ENCODE measurements at regions not wholly inside any gene's neighbourhood (a gene's known extent, or its start where the extent isn't known, plus 50 kb on each side); places are given as distances from the start of the nearest gene placed in this dataset.

DNA sequence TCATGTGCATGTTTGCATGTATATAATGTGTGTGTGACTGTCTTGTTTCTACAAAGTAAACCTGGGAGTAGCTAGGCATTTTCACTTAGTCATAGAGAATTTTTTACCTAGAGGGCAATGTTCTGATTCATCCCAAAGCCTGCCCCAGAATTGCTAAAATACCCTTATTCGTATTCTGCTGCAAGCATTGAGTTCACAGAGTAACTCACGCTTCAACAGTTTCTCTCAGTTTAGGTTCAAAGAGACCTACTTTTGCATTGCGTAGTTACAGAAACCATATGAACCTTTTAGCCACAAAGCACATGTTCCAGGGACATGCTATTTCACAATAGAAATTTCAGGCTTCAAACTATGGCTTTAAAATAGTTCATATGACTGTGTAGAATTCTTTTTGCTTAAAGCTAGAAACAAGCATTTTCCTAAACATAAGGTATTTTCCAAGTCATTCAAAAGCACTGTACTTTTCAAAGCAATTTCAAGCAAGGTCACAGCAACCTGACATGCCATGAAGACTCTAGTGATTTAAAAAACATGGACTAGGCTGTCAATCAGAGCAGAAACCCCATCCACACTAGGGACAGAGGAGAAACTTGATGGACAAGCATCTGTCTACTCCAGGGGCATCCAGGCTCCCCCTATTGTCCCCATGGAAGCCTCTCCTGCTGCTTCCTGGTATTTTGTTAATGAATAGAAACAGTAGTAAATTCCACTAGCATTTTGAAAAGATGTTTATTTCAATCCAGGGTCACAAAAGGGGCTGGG lies 81.5 kb upstream of the MAPK10 start:
- no peak for DNase-seq (ENCODE audit: extremely low read depth, low read depth)
- TF ChIP-seq, protein P1, sequence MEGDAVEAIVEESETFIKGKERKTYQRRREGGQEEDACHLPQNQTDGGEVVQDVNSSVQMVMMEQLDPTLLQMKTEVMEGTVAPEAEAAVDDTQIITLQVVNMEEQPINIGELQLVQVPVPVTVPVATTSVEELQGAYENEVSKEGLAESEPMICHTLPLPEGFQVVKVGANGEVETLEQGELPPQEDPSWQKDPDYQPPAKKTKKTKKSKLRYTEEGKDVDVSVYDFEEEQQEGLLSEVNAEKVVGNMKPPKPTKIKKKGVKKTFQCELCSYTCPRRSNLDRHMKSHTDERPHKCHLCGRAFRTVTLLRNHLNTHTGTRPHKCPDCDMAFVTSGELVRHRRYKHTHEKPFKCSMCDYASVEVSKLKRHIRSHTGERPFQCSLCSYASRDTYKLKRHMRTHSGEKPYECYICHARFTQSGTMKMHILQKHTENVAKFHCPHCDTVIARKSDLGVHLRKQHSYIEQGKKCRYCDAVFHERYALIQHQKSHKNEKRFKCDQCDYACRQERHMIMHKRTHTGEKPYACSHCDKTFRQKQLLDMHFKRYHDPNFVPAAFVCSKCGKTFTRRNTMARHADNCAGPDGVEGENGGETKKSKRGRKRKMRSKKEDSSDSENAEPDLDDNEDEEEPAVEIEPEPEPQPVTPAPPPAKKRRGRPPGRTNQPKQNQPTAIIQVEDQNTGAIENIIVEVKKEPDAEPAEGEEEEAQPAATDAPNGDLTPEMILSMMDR (IDR thresholded peaks at IDR 0.05; ENCODE audit: low read depth, low read length, missing control alignments) = no peak
- H3K4me3 ChIP-seq (replicated peaks; ENCODE audit: low read depth, low read length) = no peak overlapping the region

DNA sequence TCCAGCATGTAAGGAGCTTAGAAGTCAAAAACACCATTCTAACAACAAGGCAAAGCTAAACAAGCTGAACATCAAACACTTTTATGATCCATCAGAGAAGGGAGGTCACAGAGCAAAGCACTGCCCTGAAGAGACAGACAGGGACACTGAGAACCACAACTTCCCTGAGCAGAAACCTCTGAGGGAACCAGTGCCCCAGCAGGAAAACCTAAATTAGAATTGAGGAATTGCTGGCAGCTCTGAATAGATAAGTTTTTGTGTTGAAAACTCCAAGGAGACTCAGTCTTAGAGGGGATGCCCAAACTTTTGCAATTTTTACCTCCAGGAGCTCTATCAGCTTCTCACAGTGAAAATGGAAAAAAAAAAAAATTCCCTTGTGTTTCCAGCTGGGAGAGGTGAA lies 83.0 kb upstream of the MAPK10 start:
- H3K4me3 ChIP-seq (replicated peaks; ENCODE audit: low read depth, low read length) = no peak overlapping the region
- DNase-seq (ENCODE audit: extremely low read depth, low read depth) = no peak
- TF ChIP-seq, protein P1 (IDR thresholded peaks at IDR 0.05; ENCODE audit: low read depth, low read length, missing control alignments) = no peak

DNA sequence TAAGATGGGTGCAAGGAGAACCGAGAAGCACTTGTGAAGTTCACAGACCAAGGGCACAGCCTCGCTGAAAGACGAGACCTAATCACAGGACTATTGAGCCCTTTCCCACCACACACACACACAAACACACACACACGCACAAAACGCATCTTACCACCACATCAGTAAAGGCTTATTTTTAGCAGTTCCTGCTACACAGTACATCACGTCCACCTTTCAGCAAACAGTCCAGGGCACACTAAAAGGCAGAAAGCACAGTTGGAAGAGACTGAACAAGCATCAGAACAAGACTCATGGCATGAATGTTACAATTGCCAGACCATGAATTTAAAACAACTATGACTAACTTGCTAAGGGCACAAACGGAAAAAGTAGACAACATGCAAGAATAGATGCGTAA lies 83.6 kb upstream of the MAPK10 start:
- TF ChIP-seq, protein P1 (IDR thresholded peaks at IDR 0.05; ENCODE audit: low read depth, low read length, missing control alignments) = no peak
- no peak for DNase-seq (ENCODE audit: extremely low read depth, low read depth)
- no peak overlapping the region for H3K4me3 ChIP-seq (replicated peaks; ENCODE audit: low read depth, low read length)

DNA sequence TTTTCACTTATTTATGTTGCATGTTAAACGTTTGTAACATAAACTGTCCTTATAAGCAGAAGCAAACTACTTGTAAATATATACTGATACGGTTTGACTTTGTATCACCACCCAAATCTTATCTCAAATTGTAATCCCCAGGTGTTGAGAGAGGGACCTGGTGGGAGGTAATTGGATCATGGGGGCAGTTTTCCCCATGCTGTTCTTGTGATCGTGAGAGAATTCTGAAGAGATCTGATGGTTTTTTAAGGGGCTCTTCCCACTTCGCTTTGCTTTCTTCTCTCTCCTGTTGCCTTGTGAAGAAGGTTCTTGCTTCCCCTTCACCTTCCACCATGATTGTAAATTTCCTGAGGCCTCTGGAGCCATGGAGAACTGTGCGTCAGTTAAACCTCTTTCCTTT lies 87.1 kb upstream of the MAPK10 start:
- TF ChIP-seq, protein P1 (IDR thresholded peaks at IDR 0.05; ENCODE audit: low read depth, low read length, missing control alignments) = no peak
- no peak for DNase-seq (ENCODE audit: extremely low read depth, low read depth)
- no peak overlapping the region for H3K4me3 ChIP-seq (replicated peaks; ENCODE audit: low read depth, low read length)

DNA sequence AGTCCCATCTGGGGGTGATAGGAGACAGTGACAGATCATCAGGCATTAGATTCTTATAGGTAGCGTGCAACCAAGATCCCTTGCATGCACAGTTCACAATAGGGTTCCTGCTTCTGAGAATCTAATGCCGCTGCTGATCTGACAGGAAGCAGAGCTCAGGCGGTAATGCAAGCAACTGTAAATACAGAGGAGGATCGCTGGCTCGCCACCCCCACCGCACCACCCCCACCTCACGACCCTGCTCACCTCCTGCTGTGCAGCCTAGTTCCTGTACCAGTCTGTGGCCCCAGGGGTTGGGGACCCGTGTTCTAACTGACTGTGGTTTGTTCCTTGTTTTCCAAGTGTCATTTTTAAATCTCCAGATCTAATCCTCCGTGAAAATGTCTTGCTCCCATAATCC lies 89.0 kb upstream of the MAPK10 start:
- TF ChIP-seq, protein P1 (IDR thresholded peaks at IDR 0.05; ENCODE audit: low read depth, low read length, missing control alignments) = no peak
- no peak for DNase-seq (ENCODE audit: extremely low read depth, low read depth)
- H3K4me3 ChIP-seq (replicated peaks; ENCODE audit: low read depth, low read length) = no peak overlapping the region

DNA sequence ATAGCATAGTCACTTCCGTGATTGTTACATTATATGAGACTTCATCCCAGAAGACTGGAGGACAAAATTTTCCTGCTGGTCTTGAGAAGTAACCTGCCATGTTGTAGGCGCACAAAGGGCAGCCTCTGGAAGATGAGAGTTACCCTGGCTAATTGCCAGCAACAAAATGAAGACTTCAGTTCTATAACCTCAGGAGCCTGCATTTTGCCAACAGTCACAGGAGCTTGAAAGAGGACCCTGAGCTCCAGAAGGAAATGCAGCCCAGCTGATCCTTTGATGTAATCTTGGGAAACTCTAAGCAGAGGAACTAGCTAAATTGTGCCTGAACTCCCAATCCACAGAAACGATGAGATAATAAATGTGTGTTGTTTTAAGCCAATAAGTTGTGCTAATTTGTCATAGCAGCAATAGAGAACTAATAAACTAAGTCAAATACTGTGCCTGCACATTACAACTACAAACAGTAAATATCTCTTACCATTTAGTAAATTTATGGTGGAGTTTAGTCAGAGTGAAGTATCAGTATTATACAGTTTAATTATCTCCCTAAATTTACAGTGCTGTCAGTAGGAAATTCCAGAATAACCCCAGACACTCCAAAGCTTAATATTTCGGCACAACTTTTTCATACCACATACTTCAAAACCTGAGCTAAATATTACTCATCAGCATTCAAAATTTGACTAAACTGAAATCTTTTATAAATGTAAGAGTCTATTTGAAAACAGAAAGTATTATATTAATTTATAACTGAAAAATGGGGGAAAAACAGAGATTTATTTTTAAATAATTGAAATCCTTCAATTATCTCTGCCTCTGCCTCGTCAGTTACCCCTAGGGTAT lies 90.1 kb upstream of the MAPK10 start:
- H3K4me3 ChIP-seq (replicated peaks; ENCODE audit: low read depth, low read length) = no peak overlapping the region
- TF ChIP-seq, protein P1 (IDR thresholded peaks at IDR 0.05; ENCODE audit: low read depth, low read length, missing control alignments) = no peak
- DNase-seq (ENCODE audit: extremely low read depth, low read depth) = no peak
